ENCODE measurements at regions not wholly inside any gene's neighbourhood (a gene's known extent, or its start where the extent isn't known, plus 50 kb on each side); places are given as distances from the start of the nearest gene placed in this dataset.
"Not testable (repeated sequence)": the region's sequence is repeated elsewhere in the genome, so short reads cannot be mapped to it uniquely, and the experiment has no call there.

- no peak for DNase-seq (ENCODE audit: low read depth)
Observed at GRCh38 chr10:100664316-100665149, 80.8 kb upstream of the PAX2 start.

- DNase-seq (ENCODE audit: low read depth), result not testable (repeated sequence)
Observed at GRCh38 chr10:100666634-100667033, 78.7 kb upstream of the PAX2 start.

GRCh38 chr10:100669616-100670015 is 75.8 kb upstream of the PAX2 start:
- no peak for DNase-seq (ENCODE audit: low read depth)

- DNase-seq (ENCODE audit: low read depth), result no peak
Observed at GRCh38 chr10:100670368-100670767, 75.0 kb upstream of the PAX2 start.

GRCh38 chr10:100670828-100671479 is 74.4 kb upstream of the PAX2 start:
- peak; percentile 23 for DNase-seq (ENCODE audit: low read depth)

GRCh38 chr10:100672199-100672598 is 73.2 kb upstream of the PAX2 start:
- DNase-seq (ENCODE audit: low read depth), result no peak

- DNase-seq (ENCODE audit: low read depth), result no peak
Observed at GRCh38 chr10:100677290-100677945, 68.0 kb upstream of the PAX2 start.

GRCh38 chr10:100679327-100679726 is 66.1 kb upstream of the PAX2 start:
- no peak for DNase-seq (ENCODE audit: low read depth)

GRCh38 chr10:100683004-100683403 is 62.4 kb upstream of the PAX2 start:
- DNase-seq (ENCODE audit: low read depth), result no peak

GRCh38 chr10:100683545-100684300 is 61.7 kb upstream of the PAX2 start:
- DNase-seq (ENCODE audit: low read depth), result no peak

- DNase-seq (ENCODE audit: low read depth), result no peak
Observed at GRCh38 chr10:100684688-100685235, 60.6 kb upstream of the PAX2 start.

- DNase-seq (ENCODE audit: low read depth), result no peak
Observed at GRCh38 chr10:100685331-100685730, 60.1 kb upstream of the PAX2 start.

GRCh38 chr10:100687143-100688003 is 58.0 kb upstream of the PAX2 start:
- DNase-seq (ENCODE audit: low read depth), result no peak

GRCh38 chr10:100688201-100688600 is 57.2 kb upstream of the PAX2 start:
- no peak for DNase-seq (ENCODE audit: low read depth)

- no peak for DNase-seq (ENCODE audit: low read depth)
Observed at GRCh38 chr10:100693821-100694220, 51.6 kb upstream of the PAX2 start.

All from EH (cell line).